CD4-positive, alpha-beta T cell treated with Interleukin-15 for 1 hour (primary cell): ENCODE measurements at regions not wholly inside any gene's neighbourhood (a gene's known extent, or its start where the extent isn't known, plus 50 kb on each side); places are given as distances from the start of the nearest gene placed in this dataset.

ENCODE experiments used
- DNase-seq: peaks from one replicate; pipeline ENCODE4 v3.0.0-alpha.2; 2020

DNA sequence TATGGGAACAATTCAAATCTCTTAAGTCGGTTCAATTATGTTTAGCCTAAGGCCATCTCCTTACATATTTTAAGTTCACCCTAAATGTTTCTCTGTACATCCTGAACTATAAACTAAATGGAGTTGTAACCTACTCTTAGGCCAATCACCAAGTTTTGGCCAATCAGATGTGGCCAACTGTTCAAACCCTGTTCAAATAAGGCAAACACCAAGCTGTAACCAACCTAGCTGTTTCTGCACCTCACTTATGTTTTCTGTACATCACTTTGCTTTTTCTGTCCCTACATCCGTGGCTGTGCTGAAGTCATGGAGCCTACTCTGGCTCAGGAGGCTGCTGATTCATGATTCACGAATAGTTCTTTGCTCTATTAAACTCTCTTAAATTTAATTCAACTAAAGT, 165.3 kb downstream of the GASK1B start:
- DNase-seq: no peak

DNA sequence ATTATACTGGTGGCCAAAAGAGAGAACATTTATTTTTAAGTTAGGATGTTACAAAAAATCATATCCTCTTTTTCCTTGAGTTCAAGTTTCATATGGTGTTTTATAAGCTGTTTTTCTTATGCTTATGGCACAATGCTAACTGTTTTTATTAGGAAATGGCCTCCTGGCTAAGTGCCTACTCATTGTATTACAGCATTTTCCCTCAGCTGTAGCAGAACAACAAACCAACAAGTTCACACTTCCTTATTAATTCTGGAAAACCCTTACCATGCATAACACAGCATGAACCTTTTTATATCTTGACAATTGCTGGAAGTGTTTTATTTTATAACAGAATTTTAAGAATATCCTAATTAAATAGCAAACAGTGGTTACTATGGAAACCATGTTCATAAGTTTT, 165.8 kb downstream of the GASK1B start:
- no peak for DNase-seq

DNA sequence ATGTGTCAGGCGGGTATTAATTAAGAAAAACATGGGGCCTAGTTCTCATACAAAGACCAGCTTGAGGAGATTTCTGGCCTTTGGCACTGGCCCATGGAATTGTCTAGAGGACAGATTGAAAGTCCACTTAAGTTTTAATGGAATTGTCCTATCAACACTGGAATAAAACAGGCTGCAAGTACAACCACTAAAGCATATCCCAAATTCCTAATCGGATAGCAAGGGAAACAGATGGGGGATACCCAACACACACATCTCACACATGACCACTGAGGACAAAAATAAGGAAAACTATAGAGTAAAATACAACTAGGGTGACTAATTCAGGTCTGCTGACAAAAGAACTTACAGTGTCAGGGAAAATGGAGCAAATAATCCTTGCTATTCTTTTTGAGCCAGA, 167.8 kb downstream of the GASK1B start:
- no peak for DNase-seq

DNA sequence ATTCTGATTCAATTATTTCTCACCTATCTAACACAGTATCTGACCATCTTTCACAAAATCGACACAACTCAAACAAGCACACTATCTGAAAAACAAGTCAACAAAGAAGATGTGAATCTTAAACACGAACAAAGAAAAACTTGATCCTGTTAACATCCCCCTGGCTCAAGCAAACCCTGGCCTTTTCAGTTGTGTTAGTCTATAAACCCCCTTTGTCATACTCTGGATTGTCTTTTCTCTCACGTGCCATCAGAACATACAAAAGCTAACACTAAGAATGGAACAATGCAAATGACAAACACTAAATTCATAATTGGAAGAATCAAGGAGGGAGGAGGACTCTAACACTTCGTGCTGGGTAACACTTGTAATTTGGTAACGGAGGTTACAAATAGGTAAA, 168.7 kb downstream of the GASK1B start:
- DNase-seq: no peak

DNA sequence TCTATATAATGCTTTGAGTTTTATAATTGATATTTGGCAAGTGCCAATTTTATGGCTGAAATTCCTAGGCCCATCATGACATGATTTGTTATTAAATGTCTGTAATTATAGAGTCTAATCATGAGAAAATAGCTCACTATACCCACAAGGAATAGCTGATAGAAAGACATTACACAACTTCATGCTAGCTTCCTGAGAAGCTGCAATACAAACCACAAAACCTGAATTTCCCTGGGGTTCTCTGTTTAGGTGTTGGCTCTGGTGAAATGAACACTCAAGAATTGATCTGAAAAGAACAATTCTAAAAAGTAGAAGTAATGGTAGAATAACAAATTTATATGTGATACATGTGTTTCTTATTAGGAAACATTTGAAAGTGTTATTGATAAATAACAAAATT, 169.6 kb downstream of the GASK1B start:
- no peak for DNase-seq

DNA sequence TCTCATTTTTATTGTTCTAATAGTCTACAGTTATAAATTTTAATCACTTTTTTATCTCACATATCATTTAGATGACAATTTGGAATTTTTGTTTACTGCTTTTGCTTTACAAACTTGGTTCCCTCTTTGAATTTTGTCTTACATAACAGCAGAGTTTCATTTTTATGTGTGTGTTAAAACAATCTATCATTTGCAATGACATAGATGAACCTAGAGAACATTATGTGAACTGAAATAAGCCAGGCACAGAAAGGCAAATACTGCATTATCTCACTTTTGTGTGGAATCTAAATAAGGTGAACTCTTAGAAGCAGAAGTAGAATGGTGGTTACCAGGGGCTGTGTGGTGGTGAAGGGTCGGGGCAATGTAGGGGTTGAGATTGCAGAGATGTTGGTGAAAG, 170.7 kb downstream of the GASK1B start:
- DNase-seq: no peak

DNA sequence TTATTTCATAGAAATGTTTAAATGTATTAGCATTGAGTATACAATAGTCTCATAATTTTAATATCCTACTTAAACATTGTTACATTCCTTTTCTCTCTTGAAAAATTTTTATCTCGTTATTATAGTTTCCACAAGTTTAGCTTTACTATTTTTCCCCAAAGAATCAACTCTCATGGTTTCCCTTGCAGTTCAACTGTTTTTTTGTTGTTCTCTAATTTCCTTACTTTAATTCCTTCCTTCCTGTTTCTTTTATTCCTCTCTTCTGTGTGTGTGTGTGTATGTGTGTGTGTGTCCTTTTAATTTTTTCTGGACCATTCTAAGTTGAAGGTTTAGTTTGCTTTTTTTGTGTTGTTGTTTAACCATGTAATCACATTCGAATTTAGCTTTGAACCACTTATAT, 171.1 kb downstream of the GASK1B start:
- DNase-seq: no peak

DNA sequence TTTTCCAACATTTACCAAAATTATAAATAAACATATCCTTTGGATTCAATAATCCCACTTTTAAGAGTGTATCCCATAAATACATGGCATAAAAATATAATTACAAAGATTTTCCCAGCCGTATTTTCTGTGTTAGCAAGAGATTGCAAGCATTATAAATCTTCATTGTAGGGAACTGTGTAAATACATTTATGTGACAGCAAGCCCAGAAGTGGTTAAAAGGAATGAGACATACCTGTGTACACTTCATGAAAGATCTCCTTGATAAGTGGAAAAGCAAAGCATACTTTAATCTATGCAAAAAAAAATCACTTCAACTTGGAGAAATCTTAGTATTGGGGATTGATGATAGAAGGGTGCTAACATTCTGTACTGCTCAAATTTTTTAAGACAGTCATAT, 173.1 kb downstream of the GASK1B start:
- DNase-seq: no peak

DNA sequence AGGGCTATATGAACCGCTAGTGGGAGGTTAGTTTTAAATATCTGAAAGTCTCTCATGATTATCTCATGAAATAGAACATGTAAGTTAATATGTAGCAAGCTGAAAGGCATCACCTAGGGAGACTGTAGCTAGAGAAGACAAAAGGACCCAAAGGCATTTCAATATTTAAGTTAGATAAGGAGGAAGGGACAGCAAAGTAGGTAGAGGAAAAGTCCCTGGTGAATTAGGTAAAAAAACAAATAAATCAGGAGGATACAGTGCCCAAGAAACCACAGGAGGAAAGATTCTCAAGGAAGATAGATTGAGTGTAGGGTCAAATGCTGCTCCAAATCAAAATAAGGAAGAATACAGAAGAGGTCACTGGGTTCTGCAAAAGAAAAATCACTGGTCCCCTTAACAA, 175.5 kb downstream of the GASK1B start:
- DNase-seq: no peak

DNA sequence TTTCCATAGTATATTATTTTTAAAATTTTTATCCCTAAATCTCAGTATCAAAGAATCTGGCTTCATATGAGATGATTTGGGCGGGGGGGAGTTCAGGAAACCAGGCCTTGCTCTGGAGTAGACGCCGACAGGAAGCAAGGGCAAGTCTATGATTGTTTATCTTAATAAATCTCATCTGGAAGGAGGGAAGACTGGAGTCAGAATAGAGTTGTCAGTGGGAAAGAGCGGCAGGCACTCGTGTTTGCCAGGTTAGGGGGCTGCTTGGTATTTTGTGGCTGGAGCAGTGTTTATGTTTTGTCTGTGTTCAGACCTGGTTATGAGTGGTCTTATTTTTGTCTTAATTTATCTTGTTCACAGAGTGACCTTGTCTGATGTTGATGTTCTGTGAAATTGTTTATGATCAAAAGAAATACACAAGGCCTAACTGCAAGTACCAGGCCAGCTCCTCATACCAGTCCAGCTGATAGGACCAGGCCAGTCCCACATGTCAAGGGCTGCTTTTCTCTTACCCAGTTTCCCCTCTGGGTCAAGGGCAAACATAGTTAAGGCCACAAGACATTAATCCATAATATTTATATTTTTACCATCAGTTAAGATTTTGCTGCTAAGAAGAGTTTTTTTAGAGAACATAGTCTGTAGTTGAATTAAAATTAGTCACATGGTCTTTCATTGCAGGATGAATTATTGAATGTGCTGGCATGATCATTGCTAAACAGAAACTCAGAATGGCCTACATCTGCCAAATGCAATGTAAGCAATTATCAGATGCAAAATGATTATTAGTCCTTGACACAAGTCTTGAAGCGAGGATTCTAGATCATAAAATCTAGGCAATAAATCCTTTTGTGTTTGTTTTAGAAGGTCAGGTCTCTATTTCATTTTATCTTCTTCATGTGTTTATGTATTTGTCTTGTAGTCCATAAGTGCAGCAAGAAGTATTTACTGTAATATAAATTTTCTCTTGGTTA, 176.5 kb downstream of the GASK1B start:
- no peak for DNase-seq

DNA sequence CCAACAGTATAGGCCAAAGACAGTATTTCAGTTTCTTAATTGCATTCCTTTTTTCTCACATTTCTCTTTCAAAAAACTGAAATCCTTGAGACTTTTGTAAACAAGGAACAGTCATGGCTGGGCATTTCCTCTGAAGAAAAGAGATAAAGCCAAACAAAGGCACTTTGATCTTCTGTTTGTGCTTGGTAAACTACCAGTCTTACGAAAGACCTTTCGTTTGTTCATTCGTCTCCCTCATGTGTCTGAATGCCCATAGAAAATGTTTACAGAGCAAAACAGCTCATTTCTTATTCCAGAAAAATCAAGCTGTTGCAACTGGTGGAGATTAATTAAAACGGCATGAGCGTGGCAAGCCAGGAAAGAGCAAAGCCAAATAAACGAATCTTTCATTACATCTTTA, 178.0 kb downstream of the GASK1B start:
- no peak for DNase-seq

DNA sequence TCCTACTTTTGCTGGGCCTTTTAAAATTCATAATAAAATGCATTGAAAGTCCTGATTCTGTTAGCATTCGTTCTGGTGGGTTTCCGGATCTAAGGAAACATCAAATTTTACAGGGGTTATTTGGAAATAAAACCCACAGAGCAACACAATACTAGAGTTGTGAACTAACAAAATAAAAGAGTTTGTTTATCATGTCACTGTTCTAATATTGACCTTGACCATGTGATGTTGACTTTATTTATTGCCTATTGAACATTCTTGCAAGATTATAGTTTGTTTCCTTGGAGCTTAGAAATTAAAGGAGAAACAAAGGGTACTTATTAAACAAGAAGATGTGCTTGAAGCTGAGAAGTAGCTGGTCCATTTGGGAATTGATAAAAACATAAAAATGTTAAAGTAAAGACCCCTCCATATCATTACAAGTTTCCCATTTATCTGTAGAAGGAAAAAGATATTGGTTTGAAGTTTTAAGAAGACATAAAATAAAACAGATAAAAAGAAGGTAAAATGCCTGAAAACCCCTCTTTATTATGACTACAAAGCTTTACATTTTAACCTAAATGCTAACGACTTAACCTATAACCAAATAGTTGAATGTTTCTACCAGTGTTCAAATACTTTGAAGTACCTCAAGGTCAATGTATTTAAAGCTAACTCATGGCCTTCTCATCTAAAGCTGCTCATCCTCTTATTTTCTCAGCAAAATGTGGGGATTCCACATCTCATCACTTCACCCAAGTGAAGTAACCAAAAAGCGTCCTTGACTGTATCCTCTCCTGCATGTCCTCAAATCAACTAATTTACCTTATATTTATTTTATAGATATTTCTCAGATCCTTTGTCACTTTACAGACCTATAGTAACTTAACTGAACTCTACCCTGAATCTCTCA, 179.6 kb downstream of the GASK1B start:
- DNase-seq: no peak

DNA sequence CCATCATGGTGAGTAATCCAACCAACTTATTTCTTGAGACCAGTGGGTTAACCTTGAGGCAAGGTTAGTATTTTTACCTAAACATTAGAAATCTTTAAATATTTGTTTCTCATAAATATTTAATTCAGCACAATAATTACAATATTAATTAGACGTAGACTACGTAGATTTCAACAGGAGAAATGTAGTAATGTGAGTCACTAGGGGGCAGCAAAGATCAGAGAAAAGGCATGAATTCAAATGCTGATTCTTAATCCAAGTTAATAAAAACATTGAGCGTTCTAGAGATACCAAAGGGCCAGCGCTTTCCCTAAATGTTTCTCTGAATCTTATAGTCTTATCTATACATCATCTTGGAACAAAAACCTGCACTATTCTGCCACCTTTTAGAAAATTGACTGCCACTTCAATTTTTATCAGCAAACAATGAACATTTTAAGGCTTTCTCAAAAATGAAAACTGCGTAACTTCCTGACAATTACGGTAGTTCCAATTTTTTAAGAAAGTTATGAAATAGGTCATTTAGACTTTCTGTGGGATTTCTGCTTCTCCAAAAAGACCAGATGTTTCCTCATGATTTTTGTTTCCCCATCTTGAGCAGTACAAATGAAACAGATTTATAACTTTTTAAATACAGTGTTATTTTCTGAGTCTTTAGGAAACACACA, 180.7 kb downstream of the GASK1B start:
- no peak for DNase-seq

DNA sequence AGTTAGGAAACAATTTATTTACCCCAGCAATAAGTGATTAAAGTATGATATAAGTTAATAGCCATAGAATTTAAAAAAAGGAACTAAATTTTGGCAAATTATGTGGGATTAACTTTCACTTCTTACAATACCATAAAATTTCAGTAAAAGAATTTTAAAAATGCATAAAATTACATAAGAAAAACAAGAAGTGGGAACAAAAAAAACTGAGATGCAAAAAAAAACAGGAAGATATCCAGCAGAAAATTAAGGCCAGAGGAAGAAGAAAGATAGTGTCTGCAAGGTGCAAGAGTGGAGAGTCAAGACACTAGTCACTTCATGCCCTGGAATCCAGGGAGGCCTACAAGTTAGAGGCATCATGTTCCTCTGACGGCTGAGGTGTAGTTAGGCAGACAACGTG, 184.2 kb downstream of the GASK1B start:
- no peak for DNase-seq

DNA sequence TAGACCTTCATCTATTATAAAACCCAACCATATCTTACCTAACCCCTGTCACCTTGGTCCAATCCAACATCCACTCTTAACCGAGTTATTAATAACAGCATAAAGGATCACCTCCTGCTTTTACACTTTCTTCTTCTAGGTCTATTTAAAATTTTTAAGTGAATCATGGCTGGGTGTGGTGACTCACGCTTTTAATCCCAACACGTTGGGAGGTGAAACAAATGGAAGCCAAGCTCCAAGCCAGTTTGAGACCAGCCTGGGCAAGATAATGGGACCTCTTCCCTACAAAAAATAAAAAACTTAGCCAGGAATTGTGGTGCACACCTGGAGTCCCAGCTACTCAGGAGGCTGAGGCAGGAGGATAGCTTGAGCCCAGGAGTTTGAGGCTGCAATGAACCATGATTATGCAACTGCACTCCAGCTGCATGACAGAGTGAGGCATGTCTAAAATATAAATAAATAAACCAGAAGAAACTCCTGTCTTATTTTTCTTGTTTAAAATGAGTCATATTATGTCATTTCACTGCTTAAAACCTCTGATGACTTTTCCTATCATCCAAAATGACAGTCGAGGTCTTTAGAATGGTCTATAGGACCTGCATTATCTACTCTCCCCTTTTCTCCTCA, 188.4 kb downstream of the GASK1B start:
- DNase-seq: no peak

DNA sequence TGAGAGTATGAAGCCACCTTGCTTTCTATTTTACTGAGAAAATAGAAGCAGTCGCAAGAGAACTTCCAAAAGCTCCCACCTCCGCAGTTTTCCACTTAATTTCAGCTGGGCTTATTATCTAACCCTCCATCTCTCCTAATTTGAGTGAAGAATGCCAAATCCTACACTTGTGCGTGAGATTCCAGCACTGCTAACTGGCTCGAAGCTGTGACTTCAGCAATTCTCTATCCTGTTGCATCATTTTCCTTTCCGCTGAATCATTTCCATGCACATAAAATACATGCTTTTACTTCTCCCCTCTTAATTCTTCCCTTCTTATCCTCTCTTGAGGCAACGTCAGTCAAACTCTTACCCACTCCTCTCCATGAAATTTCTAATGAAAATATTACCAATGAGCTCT, 189.5 kb downstream of the GASK1B start:
- DNase-seq: no peak

DNA sequence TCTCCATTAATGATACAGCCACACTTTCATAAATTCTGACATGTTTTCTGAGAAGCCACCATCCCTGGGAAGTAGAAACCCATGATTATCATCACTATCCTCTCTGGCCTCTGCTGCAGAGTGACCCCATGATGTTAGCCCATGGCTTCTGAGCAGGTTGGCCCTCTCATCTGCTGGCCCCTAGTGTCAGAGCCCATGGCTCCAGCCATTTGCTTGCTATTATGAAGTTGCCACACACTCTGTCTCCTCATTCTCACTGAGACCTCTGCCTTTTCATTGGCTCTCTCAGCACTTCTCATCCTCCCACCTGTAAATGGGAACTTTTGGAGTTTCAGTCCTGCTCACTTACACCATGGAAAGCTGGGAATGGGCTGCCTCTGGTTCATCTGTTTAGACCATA, 192.7 kb downstream of the GASK1B start:
- no peak for DNase-seq

DNA sequence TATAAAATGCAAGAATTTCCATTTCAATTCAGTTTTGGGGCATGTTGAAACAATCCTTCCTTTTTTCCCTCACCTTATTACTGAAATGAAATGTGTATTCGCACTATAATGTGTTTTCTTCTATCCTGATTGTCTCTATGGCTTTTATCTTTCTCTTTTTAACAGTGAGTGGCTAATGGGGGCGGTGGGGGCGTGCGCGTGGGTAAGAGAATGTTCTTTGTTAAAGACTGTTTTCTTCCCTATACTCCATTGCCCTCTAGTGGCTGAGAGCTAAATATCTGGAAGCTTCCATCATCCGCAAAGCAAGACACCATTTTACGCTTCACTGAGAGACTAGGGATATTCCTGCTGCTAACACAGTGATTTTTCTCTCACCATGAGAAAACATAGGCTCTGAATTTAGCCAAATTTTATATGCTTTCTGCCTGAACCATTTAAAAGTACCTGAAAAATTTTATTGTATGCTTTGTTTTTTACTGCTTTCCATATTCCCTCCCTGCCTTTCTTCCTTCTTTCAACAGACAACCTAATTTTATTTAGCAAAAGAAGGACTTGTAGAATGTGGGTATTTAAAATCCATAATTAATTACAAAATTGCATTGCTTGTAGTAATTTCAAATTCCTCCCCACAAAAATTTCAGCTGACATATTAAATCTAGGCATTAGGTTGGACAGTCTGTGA, 194.0 kb downstream of the GASK1B start:
- DNase-seq: peak; percentile 18

DNA sequence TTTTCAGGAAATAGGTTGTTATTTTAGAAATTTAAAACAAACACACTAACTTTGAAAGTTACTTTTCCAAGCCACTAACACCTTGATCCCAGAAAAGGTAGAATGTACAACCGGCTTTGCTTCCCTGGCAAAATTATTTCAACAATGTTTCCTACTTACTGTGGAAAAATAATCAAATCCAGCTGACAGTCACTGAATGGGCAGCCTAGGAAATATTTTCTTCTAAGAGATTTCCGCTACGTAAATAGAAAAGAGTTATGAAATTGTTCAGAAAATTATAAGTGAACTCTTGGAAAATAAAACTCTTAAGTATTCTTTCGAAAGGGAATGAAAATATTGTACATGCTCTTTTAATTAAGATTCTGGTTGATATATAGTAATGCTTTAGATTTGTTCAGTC, 195.7 kb downstream of the GASK1B start:
- DNase-seq: no peak

DNA sequence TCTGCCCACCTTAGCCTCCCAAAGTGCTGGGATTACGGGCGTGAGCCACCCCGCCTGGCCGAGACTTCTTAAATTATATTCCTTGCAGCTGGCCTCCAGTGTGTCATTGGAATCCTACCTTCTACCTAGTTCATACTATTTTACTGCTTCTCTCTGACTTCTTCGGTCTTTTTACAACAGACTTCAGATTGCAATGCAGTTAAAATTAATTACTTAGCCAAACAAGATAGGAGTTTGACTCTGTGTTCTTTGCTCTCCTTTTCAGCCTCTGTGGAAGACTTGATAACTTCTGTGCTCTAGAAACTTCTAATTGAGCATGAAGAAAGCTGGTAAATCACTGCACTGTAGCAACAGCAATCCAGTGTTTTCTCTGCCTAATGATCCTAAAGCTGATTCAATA, 199.5 kb downstream of the GASK1B start:
- no peak for DNase-seq

DNA sequence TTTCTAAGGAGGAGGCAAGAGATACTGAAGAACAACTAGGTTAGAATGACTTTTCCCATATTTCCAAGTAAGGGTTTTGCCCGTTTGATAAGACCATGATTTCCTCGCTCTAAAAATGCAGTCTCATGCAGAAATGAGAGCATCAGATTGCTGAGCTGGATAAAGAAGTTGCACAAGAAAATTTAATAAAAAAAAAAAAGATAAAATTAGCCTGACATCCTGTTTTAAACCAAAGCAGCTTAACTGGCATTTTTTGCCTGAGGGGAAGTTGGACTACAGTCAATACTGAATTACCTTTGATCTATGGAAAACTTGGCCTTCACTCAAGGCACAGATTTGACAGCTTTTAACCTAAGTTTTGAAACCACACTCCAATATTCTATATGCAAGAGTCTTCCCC, 208.4 kb downstream of the GASK1B start:
- no peak for DNase-seq

DNA sequence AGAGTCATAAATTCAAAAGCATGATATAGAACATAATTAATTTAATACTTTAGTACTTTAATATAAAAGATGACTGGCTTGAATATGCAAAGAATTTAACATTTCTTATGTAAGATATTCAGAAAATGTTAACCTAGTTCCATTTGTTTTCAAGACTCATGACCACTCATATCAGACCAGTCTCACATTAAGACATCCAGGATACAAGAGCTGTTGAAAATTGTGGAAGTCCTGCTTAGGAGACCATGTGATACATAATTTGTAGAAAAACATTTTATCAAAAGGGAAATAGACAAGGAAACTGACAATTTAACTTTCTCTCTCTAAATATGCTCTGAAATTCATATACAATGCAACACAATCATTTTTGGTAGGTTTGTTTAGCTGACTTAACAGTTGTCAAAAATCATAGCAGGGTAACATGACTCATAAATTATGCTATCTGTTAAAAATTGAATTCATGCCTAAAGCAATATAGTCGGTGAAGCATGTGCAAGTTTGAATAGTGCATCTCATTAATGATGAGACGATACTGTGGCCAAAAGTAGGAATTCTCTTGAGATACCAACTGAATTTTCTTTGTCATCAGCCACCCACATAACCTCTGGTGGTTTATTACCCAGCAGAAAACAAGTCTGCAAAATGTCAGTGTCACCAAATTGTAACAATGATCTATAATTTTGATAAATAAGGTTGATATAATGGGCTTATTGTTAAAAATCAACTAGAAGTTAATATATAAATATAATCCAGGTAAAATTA, 211.4 kb downstream of the GASK1B start:
- DNase-seq: no peak
